WTC11 (cell line): ENCODE measurements at regions not wholly inside any gene's neighbourhood (a gene's known extent, or its start where the extent isn't known, plus 50 kb on each side); places are given as distances from the start of the nearest gene placed in this dataset.

Experiments
- ATAC-seq: fragments of 200-7000 bp; cut with Tn5 transposase; 2 replicates; pipeline ENCODE4 v1.10.0; 2021; ENCODE audit warnings: mild to moderate bottlenecking, moderate library complexity
- CTCF ChIA-PET: fragments of 300-600 bp; sonication (Branson Sonifier 250); formaldehyde crosslinking; loops from one replicate; lab custom pipeline; 2021; ENCODE audit warnings: antibody characterized with exemption; lab: Charles Lee
- POLR2A ChIA-PET: fragments of 350-600 bp; sonication (Branson Sonifier 250); formaldehyde crosslinking; loops from one replicate; lab custom pipeline; 2021; ENCODE audit warnings: antibody characterized with exemption; lab: Charles Lee
- DNase-seq: peaks from one replicate; pipeline ENCODE4 v3.0.0; 2021; ENCODE audit warnings: low spot score
- H3K27ac Mint-ChIP-seq: 2 replicates; pipeline ENCODE4 v1.8.0; 2021; ENCODE audit warnings: mixed read lengths
- H3K27me3 Mint-ChIP-seq: 2 replicates; pipeline ENCODE4 v1.8.0; 2021; ENCODE audit warnings: low read depth, mild to moderate bottlenecking, moderate library complexity, mixed read lengths
- H3K36me3 Mint-ChIP-seq: 2 replicates; pipeline ENCODE4 v1.8.0; 2021; ENCODE audit warnings: mixed read lengths
- H3K4me1 Mint-ChIP-seq: 2 replicates; pipeline ENCODE4 v1.8.0; 2022; ENCODE audit warnings: mixed read lengths
- H3K4me3 Mint-ChIP-seq: 2 replicates; pipeline ENCODE4 v1.8.0; 2021; ENCODE audit warnings: mild to moderate bottlenecking, moderate library complexity, mixed read lengths
- H3K9me3 Mint-ChIP-seq: 2 replicates; pipeline ENCODE4 v1.8.0; 2021; ENCODE audit warnings: mixed read lengths
- CBFB ChIP-seq: sonication (generic); formaldehyde crosslinking; IDR thresholded peaks from 2 replicates; pipeline ENCODE4 v1.8.1; 2022; ENCODE audit warnings: mild to moderate bottlenecking, low read depth, missing genetic modification reagents
- CREM ChIP-seq: sonication (generic); formaldehyde crosslinking; IDR thresholded peaks from 2 replicates; pipeline ENCODE4 v1.8.1; 2022; ENCODE audit warnings: mild to moderate bottlenecking, missing genetic modification reagents, moderate library complexity
- EMX1 ChIP-seq: fragments of 250-450 bp; sonication (Bioruptor Pico); IDR thresholded peaks from 2 replicates; pipeline ENCODE4 v1.8.0; 2021; ENCODE audit warnings: mild to moderate bottlenecking
- GABPB1 ChIP-seq: sonication (generic); formaldehyde crosslinking; IDR thresholded peaks from 2 replicates; pipeline ENCODE4 v1.8.1; 2023; ENCODE audit warnings: mild to moderate bottlenecking, missing genetic modification reagents
- GTF2I ChIP-seq: fragments of 250-450 bp; sonication (Bioruptor Pico); conservative IDR thresholded peaks from 2 replicates; pipeline ENCODE4 v1.4.0; 2021; ENCODE audit warnings: mild to moderate bottlenecking
- HMGA2 ChIP-seq: fragments of 250-450 bp; sonication (Bioruptor Pico); IDR thresholded peaks from 2 replicates; pipeline ENCODE4 v1.4.0; 2021; ENCODE audit warnings: mild to moderate bottlenecking, moderate library complexity
- JAZF1 ChIP-seq: fragments of 250-450 bp; sonication (Bioruptor Pico); IDR thresholded peaks from 2 replicates; pipeline ENCODE4 v1.9.0; 2021; ENCODE audit warnings: moderate library complexity, mild to moderate bottlenecking, inconsistent platforms
- MXD4 ChIP-seq: fragments of 250-450 bp; sonication (Bioruptor Pico); IDR thresholded peaks from 2 replicates; pipeline ENCODE4 v1.8.0; 2021; ENCODE audit warnings: mild to moderate bottlenecking, moderate library complexity, borderline replicate concordance
- RORB ChIP-seq: fragments of 250-450 bp; sonication (Bioruptor Pico); IDR thresholded peaks from 2 replicates; pipeline ENCODE4 v1.9.0; 2021; ENCODE audit warnings: mild to moderate bottlenecking
- SMAD3 ChIP-seq: sonication (generic); formaldehyde crosslinking; IDR thresholded peaks from 2 replicates; pipeline ENCODE4 v1.8.0; 2022; ENCODE audit warnings: missing genetic modification reagents, mild to moderate bottlenecking, borderline replicate concordance
- ZBTB21 ChIP-seq: sonication (generic); formaldehyde crosslinking; IDR thresholded peaks from 2 replicates; pipeline ENCODE4 v1.8.1; 2023; ENCODE audit warnings: mild to moderate bottlenecking, missing genetic modification reagents, borderline replicate concordance
- ZNF138 ChIP-seq: sonication (generic); formaldehyde crosslinking; conservative IDR thresholded peaks from 2 replicates; pipeline ENCODE4 v1.8.1; 2022; ENCODE audit warnings: mild to moderate bottlenecking, moderate library complexity, missing genetic modification reagents
- ZNF232 ChIP-seq: sonication (generic); formaldehyde crosslinking; IDR thresholded peaks from 2 replicates; pipeline ENCODE4 v1.8.0; 2022; ENCODE audit warnings: mild to moderate bottlenecking, missing genetic modification reagents
- ZNF317 ChIP-seq: sonication (generic); formaldehyde crosslinking; IDR thresholded peaks from 2 replicates; pipeline ENCODE4 v1.8.1; 2023; ENCODE audit warnings: low read depth, mild to moderate bottlenecking, moderate library complexity, missing genetic modification reagents, borderline replicate concordance
- TF ChIP-seq, protein P1 (sequence below): sonication (generic); formaldehyde crosslinking; IDR thresholded peaks from 2 replicates; pipeline ENCODE4 v1.8.0; 2022; ENCODE audit warnings: mild to moderate bottlenecking, missing genetic modification reagents
- TF ChIP-seq, protein P2 (sequence below): sonication (generic); formaldehyde crosslinking; IDR thresholded peaks from 2 replicates; pipeline ENCODE4 v1.8.0; 2022; ENCODE audit warnings: mild to moderate bottlenecking, missing genetic modification reagents
- TF ChIP-seq, protein P3 (sequence below): sonication (generic); formaldehyde crosslinking; IDR thresholded peaks from 2 replicates; pipeline ENCODE4 v1.8.1; 2023; ENCODE audit warnings: mild to moderate bottlenecking, moderate library complexity, missing genetic modification reagents
- TF ChIP-seq, protein P4 (sequence below): sonication (generic); formaldehyde crosslinking; IDR thresholded peaks from 2 replicates; pipeline ENCODE4 v1.8.0; 2023; ENCODE audit warnings: missing genetic modification reagents, mild to moderate bottlenecking, borderline replicate concordance

GRCh38 chr17:83002118-83002805 lies 77.1 kb upstream of the METRNL start:
- no peak for DNase-seq
- no peak overlapping the region for H3K4me3 Mint-ChIP-seq
- no peaks in the 10 kb centered on the region for H3K4me1 Mint-ChIP-seq
- peaks cover 27% of the 10 kb centered on the region for H3K36me3 Mint-ChIP-seq
- POLR2A ChIA-PET = no interaction called here
- no peaks in the 10 kb centered on the region for H3K27me3 Mint-ChIP-seq
- TF ChIP-seq, protein P1, sequence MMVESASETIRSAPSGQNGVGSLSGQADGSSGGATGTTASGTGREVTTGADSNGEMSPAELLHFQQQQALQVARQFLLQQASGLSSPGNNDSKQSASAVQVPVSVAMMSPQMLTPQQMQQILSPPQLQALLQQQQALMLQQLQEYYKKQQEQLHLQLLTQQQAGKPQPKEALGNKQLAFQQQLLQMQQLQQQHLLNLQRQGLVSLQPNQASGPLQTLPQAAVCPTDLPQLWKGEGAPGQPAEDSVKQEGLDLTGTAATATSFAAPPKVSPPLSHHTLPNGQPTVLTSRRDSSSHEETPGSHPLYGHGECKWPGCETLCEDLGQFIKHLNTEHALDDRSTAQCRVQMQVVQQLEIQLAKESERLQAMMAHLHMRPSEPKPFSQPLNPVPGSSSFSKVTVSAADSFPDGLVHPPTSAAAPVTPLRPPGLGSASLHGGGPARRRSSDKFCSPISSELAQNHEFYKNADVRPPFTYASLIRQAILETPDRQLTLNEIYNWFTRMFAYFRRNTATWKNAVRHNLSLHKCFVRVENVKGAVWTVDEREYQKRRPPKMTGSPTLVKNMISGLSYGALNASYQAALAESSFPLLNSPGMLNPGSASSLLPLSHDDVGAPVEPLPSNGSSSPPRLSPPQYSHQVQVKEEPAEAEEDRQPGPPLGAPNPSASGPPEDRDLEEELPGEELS (CRISPR knock-in tag) = no peak
- TF ChIP-seq CBFB (no peak), ZBTB21 (CRISPR knock-in tag) (no peak), SMAD3 (CRISPR knock-in tag) (no peak), RORB (CRISPR knock-in tag) (no peak), ZNF317 (no peak), GABPB1 (CRISPR knock-in tag) (no peak), EMX1 (CRISPR knock-in tag) (no peak), ZNF138 (CRISPR knock-in tag) (no peak)
- TF ChIP-seq, protein P2, sequence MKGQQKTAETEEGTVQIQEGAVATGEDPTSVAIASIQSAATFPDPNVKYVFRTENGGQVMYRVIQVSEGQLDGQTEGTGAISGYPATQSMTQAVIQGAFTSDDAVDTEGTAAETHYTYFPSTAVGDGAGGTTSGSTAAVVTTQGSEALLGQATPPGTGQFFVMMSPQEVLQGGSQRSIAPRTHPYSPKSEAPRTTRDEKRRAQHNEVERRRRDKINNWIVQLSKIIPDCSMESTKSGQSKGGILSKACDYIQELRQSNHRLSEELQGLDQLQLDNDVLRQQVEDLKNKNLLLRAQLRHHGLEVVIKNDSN (CRISPR knock-in tag) = no peak
- TF ChIP-seq, all 79 proteins: peak for 0
- ATAC-seq = no peak
- CTCF ChIA-PET = no interaction called here
- H3K9me3 Mint-ChIP-seq = peaks cover 11% of the 10 kb centered on the region
- H3K27ac Mint-ChIP-seq = 0 out of 2 replicates have a peak overlapping the region, but pooled peaks have one; percentile 27

DNA sequence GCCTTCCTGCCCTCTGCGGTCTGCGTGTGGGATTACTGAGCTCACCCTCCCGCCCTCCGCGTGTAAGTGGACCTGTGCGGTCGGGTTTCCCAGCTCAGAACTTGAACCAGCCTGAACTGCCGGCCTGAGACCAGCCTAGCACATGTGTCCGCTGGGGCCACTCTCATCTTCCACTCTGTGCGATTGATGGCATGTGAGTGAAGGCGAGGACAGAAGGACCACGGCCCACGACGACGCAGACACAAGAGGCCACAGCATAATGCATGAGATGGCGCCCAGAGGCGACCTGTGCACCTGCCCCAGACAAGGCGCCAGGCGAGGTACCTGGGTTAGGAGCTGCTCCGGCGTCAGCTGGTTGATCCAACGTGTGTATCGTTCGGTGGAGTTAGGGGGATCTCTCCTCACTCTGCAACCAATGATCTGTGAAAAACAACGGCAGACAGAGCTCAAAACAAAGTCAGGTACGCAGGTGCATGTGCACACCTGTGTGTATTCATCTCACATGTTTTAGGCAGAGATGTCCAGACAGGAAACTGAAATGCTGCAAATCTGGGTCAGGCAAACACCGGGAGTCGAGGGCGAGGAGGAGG lies 74.5 kb upstream of the METRNL start:
- H3K4me3 Mint-ChIP-seq = no peak overlapping the region
- ChIA-PET POLR2A (no interaction called here), CTCF (interaction anchor here (0.6 kb wide), 1 partner anchor 288 kb away, joined by 4 read pairs; the partner anchor contains the start of gene FN3KRP)
- ATAC-seq (no peak), DNase-seq (no peak)
- no peaks in the 10 kb centered on the region; the same call in 1 of the 2 replicates for H3K27me3 Mint-ChIP-seq
- peaks cover 3% of the 10 kb centered on the region; the same call in 1 of the 2 replicates for H3K4me1 Mint-ChIP-seq
- H3K36me3 Mint-ChIP-seq = peaks cover 10% of the 10 kb centered on the region
- no peak for TF ChIP-seq JAZF1 (CRISPR knock-in tag)
- no peaks in the 10 kb centered on the region for H3K9me3 Mint-ChIP-seq
- H3K27ac Mint-ChIP-seq = 0 out of 2 replicates have a peak overlapping the region, but pooled peaks have one; percentile 8

GRCh38 chr17:83005639-83006038 lies 73.8 kb upstream of the METRNL start:
- Mint-ChIP-seq H3K4me3 (no peak overlapping the region), H3K9me3 (no peaks in the 10 kb centered on the region), H3K4me1 (peaks cover 10% of the 10 kb centered on the region), H3K27me3 (no peaks in the 10 kb centered on the region; the same call in 1 of the 2 replicates), H3K27ac (peak overlapping the region; percentile 48; the same call in 1 of the 2 replicates), H3K36me3 (peaks cover 10% of the 10 kb centered on the region; the same call in 1 of the 2 replicates)
- DNase-seq (no peak), ATAC-seq (no peak)
- CTCF ChIA-PET = no interaction called here
- POLR2A ChIA-PET = no interaction called here
- TF ChIP-seq RORB (CRISPR knock-in tag) (no peak), MXD4 (CRISPR knock-in tag) (no peak), GTF2I (CRISPR knock-in tag) (no peak), HMGA2 (no peak), CBFB (no peak), CREM (CRISPR knock-in tag) (no peak), ZNF232 (CRISPR knock-in tag) (no peak)
- TF ChIP-seq, protein P3, sequence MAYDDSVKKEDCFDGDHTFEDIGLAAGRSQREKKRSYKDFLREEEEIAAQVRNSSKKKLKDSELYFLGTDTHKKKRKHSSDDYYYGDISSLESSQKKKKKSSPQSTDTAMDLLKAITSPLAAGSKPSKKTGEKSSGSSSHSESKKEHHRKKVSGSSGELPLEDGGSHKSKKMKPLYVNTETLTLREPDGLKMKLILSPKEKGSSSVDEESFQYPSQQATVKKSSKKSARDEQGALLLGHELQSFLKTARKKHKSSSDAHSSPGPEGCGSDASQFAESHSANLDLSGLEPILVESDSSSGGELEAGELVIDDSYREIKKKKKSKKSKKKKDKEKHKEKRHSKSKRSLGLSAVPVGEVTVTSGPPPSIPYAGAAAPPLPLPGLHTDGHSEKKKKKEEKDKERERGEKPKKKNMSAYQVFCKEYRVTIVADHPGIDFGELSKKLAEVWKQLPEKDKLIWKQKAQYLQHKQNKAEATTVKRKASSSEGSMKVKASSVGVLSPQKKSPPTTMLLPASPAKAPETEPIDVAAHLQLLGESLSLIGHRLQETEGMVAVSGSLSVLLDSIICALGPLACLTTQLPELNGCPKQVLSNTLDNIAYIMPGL (CRISPR knock-in tag) = no peak
- TF ChIP-seq, protein P4, sequence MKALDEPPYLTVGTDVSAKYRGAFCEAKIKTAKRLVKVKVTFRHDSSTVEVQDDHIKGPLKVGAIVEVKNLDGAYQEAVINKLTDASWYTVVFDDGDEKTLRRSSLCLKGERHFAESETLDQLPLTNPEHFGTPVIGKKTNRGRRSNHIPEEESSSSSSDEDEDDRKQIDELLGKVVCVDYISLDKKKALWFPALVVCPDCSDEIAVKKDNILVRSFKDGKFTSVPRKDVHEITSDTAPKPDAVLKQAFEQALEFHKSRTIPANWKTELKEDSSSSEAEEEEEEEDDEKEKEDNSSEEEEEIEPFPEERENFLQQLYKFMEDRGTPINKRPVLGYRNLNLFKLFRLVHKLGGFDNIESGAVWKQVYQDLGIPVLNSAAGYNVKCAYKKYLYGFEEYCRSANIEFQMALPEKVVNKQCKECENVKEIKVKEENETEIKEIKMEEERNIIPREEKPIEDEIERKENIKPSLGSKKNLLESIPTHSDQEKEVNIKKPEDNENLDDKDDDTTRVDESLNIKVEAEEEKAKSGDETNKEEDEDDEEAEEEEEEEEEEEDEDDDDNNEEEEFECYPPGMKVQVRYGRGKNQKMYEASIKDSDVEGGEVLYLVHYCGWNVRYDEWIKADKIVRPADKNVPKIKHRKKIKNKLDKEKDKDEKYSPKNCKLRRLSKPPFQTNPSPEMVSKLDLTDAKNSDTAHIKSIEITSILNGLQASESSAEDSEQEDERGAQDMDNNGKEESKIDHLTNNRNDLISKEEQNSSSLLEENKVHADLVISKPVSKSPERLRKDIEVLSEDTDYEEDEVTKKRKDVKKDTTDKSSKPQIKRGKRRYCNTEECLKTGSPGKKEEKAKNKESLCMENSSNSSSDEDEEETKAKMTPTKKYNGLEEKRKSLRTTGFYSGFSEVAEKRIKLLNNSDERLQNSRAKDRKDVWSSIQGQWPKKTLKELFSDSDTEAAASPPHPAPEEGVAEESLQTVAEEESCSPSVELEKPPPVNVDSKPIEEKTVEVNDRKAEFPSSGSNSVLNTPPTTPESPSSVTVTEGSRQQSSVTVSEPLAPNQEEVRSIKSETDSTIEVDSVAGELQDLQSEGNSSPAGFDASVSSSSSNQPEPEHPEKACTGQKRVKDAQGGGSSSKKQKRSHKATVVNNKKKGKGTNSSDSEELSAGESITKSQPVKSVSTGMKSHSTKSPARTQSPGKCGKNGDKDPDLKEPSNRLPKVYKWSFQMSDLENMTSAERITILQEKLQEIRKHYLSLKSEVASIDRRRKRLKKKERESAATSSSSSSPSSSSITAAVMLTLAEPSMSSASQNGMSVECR (CRISPR knock-in tag) = no peak
